ENCODE measurements at regions not wholly inside any gene's neighbourhood (a gene's known extent, or its start where the extent isn't known, plus 50 kb on each side); places are given as distances from the start of the nearest gene placed in this dataset.
"Not testable (repeated sequence)": the region's sequence is repeated elsewhere in the genome, so short reads cannot be mapped to it uniquely, and the experiment has no call there.

DNA sequence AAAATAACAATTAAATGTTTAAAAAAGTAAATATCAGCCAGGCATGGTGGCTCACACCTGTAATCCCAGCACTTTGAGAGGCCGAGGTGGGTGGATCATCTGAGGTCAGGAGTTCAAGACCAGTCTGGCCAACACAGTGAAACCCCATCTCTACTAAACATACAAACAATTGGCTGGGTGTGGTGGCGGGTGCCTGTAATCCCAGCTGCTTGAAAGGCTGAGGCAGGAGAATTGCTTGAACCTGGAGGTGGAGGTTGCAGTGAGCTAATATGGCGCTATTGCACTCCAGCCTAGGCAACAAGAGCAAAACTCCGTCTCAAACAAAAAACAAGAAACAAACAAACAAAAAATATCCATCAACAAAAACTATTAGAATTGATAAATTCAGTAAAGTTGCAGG is 77.5 kb downstream of the SNX5 start:
- TF ChIP-seq EP300, POLR2A, POLR2AphosphoS5 (IDR thresholded peaks at IDR 0.05): not testable (repeated sequence)
